Cardiac muscle cell (in vitro differentiated cells and primary cell): ENCODE measurements at regions not wholly inside any gene's neighbourhood (a gene's known extent, or its start where the extent isn't known, plus 50 kb on each side); places are given as distances from the start of the nearest gene placed in this dataset.
"Not testable (repeated sequence)": the region's sequence is repeated elsewhere in the genome, so short reads cannot be mapped to it uniquely, and the experiment has no call there.

Experiments used
- DNase-seq, 2 donors: peaks; one replicate each; pipeline versions ENCODE4 v3.0.0 to v3.0.0-alpha.2; 2010 to 2017; ENCODE audit warnings: low read depth in 1 of 2, low spot score in 1 of 2
- H3K27ac ChIP-seq: fragments of 200-600 bp; sonication (generic); 2 replicates; pipeline ENCODE4 v1.5.1; 2016
- H3K27me3 ChIP-seq: fragments of 200-600 bp; sonication (generic); 2 replicates; pipeline ENCODE4 v1.6.0; 2016; ENCODE audit warnings: control low read depth
- H3K36me3 ChIP-seq: fragments of 200-600 bp; sonication (generic); 2 replicates; pipeline ENCODE4 v1.5.1; 2016; ENCODE audit warnings: control low read depth
- H3K4me1 ChIP-seq: fragments of 200-600 bp; sonication (generic); 2 replicates; pipeline ENCODE4 v1.8.1; 2017; ENCODE audit warnings: low read depth, mild to moderate bottlenecking, mixed run types
- H3K4me3 ChIP-seq: fragments of 200-600 bp; sonication (generic); 2 replicates; pipeline ENCODE4 v1.5.1; 2016; ENCODE audit warnings: mild to moderate bottlenecking
- H3K9me3 ChIP-seq: fragments of 200-600 bp; sonication (generic); 2 replicates; pipeline ENCODE4 v1.5.1; 2017; ENCODE audit warnings: low read depth, mild to moderate bottlenecking, control low read depth
- TF ChIP-seq, protein P1 (sequence below): IDR thresholded peaks from 2 replicates; pipeline ENCODE4 v1.5.1; 2012; ENCODE audit warnings: low read depth, mild to moderate bottlenecking, low read length

DNA sequence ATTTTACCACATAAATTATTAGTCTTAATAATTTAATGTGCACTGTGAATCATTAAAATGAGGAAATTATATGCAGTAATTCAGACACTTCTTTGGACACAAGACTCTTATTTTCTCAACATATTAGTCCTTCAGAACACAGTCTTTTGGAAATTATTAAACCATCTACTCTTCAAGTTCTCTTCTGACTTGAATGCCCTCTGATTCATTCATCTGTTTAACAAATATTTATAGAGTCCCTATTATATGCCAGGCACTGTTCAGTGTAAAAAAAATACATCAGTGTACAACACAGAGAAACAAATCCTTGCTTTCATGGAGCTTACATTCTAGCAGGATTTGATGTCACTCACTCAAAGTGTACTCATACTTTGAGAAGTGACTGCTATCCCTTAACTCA, 163.4 kb upstream of the IL12B start:
- H3K27ac ChIP-seq: no peak overlapping the region
- no peaks in the 10 kb centered on the region for H3K9me3 ChIP-seq
- H3K36me3 ChIP-seq: no peaks in the 10 kb centered on the region
- H3K4me1 ChIP-seq: peaks cover 4% of the 10 kb centered on the region
- no peak overlapping the region for H3K4me3 ChIP-seq
- TF ChIP-seq, protein P1, sequence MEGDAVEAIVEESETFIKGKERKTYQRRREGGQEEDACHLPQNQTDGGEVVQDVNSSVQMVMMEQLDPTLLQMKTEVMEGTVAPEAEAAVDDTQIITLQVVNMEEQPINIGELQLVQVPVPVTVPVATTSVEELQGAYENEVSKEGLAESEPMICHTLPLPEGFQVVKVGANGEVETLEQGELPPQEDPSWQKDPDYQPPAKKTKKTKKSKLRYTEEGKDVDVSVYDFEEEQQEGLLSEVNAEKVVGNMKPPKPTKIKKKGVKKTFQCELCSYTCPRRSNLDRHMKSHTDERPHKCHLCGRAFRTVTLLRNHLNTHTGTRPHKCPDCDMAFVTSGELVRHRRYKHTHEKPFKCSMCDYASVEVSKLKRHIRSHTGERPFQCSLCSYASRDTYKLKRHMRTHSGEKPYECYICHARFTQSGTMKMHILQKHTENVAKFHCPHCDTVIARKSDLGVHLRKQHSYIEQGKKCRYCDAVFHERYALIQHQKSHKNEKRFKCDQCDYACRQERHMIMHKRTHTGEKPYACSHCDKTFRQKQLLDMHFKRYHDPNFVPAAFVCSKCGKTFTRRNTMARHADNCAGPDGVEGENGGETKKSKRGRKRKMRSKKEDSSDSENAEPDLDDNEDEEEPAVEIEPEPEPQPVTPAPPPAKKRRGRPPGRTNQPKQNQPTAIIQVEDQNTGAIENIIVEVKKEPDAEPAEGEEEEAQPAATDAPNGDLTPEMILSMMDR: no peak
- no peak for DNase-seq
- no peaks in the 10 kb centered on the region for H3K27me3 ChIP-seq

DNA sequence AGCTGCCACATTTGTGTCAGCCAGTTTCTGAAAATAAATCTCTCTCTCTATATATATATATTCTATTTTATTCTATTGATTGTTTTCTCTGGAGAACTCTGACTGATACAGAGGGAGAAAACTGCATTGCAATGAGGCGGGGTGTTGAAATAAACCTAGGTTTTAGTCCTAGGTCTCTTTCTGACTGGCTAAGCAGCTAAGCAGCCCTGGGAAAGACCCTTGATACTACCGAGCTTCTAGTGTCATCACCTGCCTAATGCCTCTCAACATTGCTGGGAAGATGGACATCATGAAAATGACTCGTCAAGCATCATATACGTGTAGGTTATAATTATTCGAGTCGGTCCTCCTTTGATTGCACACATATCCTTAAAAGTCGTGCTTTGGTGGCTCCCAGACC, 166.5 kb upstream of the IL12B start:
- Histone ChIP-seq H3K9me3 (no peaks in the 10 kb centered on the region), H3K36me3 (no peaks in the 10 kb centered on the region), H3K27me3 (no peaks in the 10 kb centered on the region), H3K27ac (no peak overlapping the region), H3K4me1 (peaks cover 4% of the 10 kb centered on the region), H3K4me3 (no peak overlapping the region)
- no peak for DNase-seq
- TF ChIP-seq, protein P1: no peak

DNA sequence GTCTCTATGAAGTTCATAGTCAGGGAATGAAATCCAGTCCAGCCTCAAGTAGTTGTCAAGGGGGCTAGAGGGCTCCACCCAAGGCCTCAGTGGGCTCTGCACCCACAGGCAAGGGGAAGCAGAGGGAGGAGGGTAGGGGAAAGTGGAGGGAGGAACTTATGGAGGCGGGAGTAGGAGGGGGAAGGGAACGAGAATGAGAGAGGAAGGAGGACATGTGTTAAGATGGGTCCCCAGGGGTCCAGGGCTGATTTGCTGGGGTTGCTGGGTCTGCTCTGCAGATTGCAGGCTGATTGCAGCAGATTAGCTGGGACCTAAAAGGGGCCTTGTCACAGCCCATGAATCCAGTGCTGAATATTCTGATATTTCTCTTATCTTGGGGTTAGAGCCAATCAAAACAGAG, 166.9 kb upstream of the IL12B start:
- DNase-seq: no peak
- no peaks in the 10 kb centered on the region for H3K36me3 ChIP-seq
- H3K4me3 ChIP-seq: no peak overlapping the region
- TF ChIP-seq, protein P1: no peak
- no peaks in the 10 kb centered on the region for H3K9me3 ChIP-seq
- H3K4me1 ChIP-seq: peaks cover 4% of the 10 kb centered on the region
- no peaks in the 10 kb centered on the region for H3K27me3 ChIP-seq
- H3K27ac ChIP-seq: no peak overlapping the region

DNA sequence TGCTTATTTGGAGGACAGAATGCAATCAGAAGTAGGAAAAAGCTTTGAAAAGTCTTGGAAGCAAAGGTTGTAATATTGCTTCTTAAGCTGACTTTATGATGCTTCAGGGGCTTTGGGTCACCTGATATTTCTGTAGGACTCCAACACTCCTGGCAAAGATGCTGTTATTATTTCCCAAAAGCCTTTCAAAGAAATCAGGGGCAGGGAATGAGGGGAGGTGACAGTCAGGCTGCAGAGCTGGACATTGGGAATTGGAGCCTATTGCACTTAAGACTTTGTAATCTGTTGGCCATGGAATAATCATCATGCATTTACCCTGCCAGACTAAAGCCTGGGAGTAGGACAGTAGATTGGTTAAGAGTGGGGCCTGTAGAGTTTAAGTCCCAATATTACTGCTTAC, 168.3 kb upstream of the IL12B start:
- H3K9me3 ChIP-seq: no peaks in the 10 kb centered on the region
- no peak for DNase-seq
- H3K4me1 ChIP-seq: peaks cover 7% of the 10 kb centered on the region
- H3K27me3 ChIP-seq: no peaks in the 10 kb centered on the region
- H3K4me3 ChIP-seq: no peak overlapping the region
- H3K27ac ChIP-seq: no peak overlapping the region
- no peaks in the 10 kb centered on the region for H3K36me3 ChIP-seq
- TF ChIP-seq, protein P1: no peak

DNA sequence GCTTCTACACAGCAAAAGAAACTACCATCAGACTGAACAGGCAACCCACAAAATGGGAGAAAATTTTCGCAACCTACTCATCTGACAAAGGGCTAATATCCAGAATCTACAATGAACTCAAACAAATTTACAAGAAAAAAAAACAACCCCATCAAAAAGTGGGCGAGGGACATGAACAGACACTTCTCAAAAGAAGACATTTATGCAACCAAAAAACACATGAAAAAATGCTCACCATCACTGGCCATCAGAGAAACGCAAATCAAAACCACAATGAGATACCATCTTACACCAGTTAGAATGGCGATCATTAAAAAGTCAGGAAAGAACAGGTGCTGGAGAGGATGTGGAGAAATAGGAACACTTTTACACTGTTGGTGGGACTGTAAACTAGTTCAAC, 171.8 kb upstream of the IL12B start:
- not testable (repeated sequence) for DNase-seq, H3K27me3 ChIP-seq, H3K9me3 ChIP-seq, H3K27ac ChIP-seq, H3K4me3 ChIP-seq, H3K36me3 ChIP-seq
- peaks cover 25% of the 10 kb centered on the region for H3K4me1 ChIP-seq

DNA sequence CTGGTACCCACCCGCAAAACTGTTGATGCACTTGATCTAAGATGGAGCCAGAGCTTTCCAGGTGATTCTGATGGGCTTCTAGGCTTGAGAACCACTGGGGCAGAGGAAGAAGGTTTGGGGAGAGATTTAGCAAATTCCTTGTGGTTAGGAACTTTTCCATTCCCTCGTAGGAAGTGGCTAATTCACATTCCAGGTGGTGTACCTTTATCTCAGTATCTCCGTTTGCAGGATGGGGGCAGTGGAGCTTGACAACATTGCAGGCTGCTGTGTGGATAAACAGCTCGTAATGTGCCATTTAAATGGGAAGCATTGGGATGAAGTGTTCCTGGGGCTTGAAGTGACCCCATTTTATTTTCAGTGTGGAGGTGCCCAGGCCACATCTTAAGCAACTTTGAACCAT, 172.9 kb upstream of the IL12B start:
- no peaks in the 10 kb centered on the region for H3K9me3 ChIP-seq
- H3K4me3 ChIP-seq: no peak overlapping the region
- no peak for DNase-seq
- H3K36me3 ChIP-seq: no peaks in the 10 kb centered on the region
- TF ChIP-seq, protein P1: no peak
- peak overlapping the region; percentile 84 for H3K27ac ChIP-seq
- H3K27me3 ChIP-seq: no peaks in the 10 kb centered on the region
- peaks cover 30% of the 10 kb centered on the region for H3K4me1 ChIP-seq
